Cardiac fibroblast (primary cell): ENCODE measurements at regions not wholly inside any gene's neighbourhood (a gene's known extent, or its start where the extent isn't known, plus 50 kb on each side); places are given as distances from the start of the nearest gene placed in this dataset.
A peak's percentile ranks its signal among the peaks of the same experiment; 100 is the strongest.

Experiments
- DNase-seq, 2 donors: peaks; one replicate each; pipeline versions ENCODE4 v3.0.0 to v3.0.0-alpha.2; 2010; ENCODE audit warnings: low read depth in 2 of 2
- H3K4me3 ChIP-seq, 2 donors: replicated peaks in 1 of 2; 1 replicate in 1 of 2; 2 replicates in 1 of 2; pipeline ENCODE4 v1.5.1; 2011; ENCODE audit warnings: low read depth in 2 of 2, low read length in 2 of 2, mild to moderate bottlenecking in 2 of 2, moderate library complexity in 1 of 2
- TF ChIP-seq, protein P1 (sequence below): IDR thresholded peaks from one replicate; pipeline ENCODE4 v1.5.1; 2011; ENCODE audit warnings: low read depth, mild to moderate bottlenecking, low read length, inconsistent platforms

DNA sequence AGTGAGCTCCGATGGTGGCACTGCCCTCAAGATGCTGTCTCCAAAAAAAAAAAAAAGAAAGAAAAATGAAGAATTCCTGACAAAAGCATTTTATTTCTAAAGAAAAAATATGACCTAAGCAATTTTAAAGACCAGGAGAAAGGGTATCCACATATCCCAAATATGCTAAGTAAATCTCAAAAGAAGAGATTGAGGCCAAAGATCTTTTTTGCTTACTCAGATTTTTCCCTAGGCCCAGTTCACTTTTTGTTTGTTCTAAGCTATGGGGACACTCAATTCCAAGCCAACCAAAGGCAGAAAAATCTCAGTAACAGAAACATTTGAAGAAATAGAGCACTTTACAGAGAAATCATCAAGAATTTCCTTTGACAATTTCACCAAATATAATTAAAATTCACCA, 150.8 kb downstream of the SOX9 start:
- TF ChIP-seq, protein P1, sequence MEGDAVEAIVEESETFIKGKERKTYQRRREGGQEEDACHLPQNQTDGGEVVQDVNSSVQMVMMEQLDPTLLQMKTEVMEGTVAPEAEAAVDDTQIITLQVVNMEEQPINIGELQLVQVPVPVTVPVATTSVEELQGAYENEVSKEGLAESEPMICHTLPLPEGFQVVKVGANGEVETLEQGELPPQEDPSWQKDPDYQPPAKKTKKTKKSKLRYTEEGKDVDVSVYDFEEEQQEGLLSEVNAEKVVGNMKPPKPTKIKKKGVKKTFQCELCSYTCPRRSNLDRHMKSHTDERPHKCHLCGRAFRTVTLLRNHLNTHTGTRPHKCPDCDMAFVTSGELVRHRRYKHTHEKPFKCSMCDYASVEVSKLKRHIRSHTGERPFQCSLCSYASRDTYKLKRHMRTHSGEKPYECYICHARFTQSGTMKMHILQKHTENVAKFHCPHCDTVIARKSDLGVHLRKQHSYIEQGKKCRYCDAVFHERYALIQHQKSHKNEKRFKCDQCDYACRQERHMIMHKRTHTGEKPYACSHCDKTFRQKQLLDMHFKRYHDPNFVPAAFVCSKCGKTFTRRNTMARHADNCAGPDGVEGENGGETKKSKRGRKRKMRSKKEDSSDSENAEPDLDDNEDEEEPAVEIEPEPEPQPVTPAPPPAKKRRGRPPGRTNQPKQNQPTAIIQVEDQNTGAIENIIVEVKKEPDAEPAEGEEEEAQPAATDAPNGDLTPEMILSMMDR: no peak
- no peak overlapping the region for H3K4me3 ChIP-seq

DNA sequence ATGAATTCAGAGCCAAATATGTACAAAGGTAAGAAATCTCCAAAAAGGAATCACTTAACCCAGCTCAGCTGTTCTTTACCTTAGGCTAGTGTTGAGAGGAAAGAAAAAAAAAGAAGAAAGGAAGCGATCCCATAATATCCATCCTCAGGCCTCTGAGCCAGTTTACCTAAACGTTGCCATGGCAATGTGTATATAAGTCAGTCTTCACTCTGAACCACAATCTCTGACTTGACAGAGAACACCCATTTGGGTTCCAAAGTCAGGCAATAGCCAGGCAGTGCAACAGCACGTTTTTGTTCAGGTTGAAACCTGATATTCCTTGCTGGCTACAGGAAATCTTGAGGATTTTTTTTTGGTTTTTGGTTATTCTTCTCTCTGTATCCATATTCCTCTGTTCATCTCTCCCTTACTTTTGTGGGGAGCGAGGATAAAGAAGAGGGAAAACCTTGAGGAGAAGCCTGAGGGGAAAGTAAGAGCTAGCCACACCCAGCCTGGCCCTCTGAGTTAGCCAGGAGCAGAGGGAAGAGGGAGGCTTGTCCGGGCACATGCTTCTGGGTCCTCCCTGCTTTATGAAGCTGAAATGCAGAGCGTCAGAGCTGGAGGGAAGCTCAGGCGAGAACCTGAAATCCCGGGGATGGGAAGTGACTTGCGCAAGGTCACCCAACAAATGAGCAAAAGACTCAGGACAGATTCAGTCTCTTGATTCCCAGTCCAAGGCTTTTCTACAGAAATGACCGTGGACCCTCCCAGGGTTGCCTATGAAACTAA, 152.7 kb downstream of the SOX9 start:
- DNase-seq: peak in 1 of 2 donors; percentile 4
- H3K4me3 ChIP-seq: no peak overlapping the region
- TF ChIP-seq, protein P1: no peak

More for the DNA sequence above, 150.8 kb downstream of the SOX9 start:
- no peak for DNase-seq

DNA sequence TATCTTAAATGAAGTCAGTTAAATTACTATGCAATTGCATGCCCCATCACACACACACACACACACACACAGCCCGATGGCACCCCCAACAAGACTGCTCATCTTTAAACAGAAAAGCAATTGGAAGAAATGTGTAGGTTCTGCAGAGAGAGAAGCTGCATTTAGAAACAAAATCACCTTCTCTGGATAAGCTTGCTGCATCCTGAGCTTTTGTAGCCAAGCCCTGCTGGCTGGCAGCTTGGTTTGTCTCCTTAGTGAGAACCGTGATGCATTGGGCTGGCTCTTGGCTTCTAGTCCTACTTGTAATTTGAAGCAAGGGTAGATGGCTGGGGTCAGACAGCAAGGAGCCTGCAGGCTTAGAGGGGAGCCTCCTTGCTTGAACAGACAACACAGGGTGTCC, 153.8 kb downstream of the SOX9 start:
- no peak overlapping the region for H3K4me3 ChIP-seq
- TF ChIP-seq, protein P1: no peak
- no peak for DNase-seq

DNA sequence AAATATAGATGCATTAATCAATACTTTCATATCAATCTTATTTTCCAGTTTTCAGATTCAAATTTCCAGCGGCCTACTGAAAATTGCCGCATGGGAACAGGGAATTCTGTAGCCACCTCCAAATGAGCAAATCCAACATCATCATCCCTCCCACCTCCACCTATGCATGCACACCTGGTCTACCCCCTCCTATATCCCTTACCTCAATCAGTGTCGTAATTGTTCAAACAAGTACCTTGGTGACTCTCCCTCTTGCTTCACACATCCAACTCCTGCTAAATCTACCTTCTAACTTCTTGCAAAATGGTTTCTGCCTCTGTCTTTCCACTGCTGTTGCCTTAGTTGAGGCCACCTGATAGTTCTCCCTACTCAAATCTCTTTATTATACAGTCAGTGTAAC, 160.1 kb downstream of the SOX9 start:
- H3K4me3 ChIP-seq: no peak overlapping the region
- TF ChIP-seq, protein P1: no peak
- no peak for DNase-seq

DNA sequence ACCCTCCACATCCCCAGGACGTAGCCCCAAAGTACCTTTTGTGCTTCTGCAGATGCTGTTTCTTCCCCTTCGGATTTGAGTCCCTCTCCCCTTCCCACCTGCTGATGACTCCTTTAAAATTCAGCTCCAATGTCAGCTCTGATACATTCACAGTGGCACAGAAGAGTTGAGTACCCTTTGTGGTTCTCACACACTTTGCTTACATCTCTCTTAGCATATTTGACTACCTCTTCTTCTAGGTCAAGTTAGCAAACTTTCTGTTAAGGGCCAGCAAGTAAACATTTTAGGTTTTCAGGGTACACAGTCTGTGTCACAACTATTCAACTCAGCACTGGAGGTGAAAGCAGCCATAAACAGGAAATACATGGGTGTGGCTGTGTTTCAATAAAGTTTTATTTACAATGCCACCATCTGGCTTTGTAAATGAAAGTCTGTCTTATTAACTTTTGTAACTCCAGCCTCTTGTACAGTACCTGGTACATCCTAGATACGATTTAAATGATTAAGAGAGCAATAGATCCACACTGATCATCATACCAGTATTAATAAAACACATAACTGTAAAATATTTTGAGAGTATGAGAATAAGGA, 161.7 kb downstream of the SOX9 start:
- no peak overlapping the region for H3K4me3 ChIP-seq
- no peak for DNase-seq
- TF ChIP-seq, protein P1: no peak

DNA sequence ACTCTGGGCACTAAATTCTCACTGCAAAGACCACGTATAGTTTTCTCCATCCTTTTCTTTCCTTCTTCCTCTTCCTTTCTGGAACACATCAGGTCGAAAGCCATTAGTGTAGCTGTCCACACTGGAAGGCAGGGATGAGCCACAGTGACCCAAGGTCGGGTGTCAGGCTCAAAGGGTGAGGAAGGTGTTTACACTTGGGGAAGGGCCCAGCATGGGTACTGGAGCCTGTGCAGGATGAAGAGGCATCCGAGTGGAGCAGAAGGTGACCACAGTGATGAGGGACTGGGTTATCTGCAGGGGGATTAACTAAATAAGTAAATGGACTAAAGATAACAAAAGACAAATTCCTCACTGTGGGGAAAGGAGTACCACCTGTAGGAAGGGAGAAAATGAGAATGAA, 164.0 kb downstream of the SOX9 start:
- TF ChIP-seq, protein P1: no peak

DNA sequence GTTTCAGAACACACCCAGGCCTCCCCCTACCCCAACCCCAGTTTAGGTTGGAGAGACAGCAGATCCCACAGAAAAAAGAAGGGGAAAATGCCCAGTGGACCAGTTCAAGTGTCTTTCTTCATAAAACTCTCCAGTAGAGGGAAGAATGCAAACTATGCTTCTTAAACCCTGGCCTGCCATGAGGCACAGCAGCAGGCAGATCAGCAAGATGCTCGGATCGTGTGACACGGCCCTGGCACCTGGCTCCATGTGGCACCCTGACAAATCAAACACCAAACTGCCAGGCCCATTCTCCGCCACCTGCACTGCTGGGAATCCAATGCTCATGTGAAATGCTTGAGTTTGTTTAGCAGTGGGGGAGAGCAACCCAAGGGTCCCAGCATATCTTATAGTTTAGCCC, 166.8 kb downstream of the SOX9 start:
- TF ChIP-seq, protein P1: no peak
- no peak overlapping the region for H3K4me3 ChIP-seq
- DNase-seq: no peak

More for the DNA sequence above, 164.0 kb downstream of the SOX9 start:
- DNase-seq: no peak
- no peak overlapping the region for H3K4me3 ChIP-seq
